ENCODE measurements at regions not wholly inside any gene's neighbourhood (a gene's known extent, or its start where the extent isn't known, plus 50 kb on each side); places are given as distances from the start of the nearest gene placed in this dataset.
"Not testable (repeated sequence)": the region's sequence is repeated elsewhere in the genome, so short reads cannot be mapped to it uniquely, and the experiment has no call there.

- not testable (repeated sequence) for TF ChIP-seq POLR2A, POLR2AphosphoS5, EP300 (IDR thresholded peaks at IDR 0.05)
- TF ChIP-seq, protein P1, sequence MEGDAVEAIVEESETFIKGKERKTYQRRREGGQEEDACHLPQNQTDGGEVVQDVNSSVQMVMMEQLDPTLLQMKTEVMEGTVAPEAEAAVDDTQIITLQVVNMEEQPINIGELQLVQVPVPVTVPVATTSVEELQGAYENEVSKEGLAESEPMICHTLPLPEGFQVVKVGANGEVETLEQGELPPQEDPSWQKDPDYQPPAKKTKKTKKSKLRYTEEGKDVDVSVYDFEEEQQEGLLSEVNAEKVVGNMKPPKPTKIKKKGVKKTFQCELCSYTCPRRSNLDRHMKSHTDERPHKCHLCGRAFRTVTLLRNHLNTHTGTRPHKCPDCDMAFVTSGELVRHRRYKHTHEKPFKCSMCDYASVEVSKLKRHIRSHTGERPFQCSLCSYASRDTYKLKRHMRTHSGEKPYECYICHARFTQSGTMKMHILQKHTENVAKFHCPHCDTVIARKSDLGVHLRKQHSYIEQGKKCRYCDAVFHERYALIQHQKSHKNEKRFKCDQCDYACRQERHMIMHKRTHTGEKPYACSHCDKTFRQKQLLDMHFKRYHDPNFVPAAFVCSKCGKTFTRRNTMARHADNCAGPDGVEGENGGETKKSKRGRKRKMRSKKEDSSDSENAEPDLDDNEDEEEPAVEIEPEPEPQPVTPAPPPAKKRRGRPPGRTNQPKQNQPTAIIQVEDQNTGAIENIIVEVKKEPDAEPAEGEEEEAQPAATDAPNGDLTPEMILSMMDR (IDR thresholded peaks at IDR 0.05), result not testable (repeated sequence)
Observed at GRCh38 chr11:90613037-90613436, 390.2 kb upstream of the CHORDC1 start.
